Adrenal gland (tissue), 5 donors: ENCODE measurements at regions not wholly inside any gene's neighbourhood (a gene's known extent, or its start where the extent isn't known, plus 50 kb on each side); places are given as distances from the start of the nearest gene placed in this dataset.

Experiments
- POLR2A ChIP-seq, 2 donors: fragments of 450-650 bp; IDR thresholded peaks; one replicate each; pipeline ENCODE4 v1.6.1; 2017; ENCODE audit warnings: antibody characterized with exemption in 2 of 2, mild to moderate bottlenecking in 2 of 2, moderate library complexity in 1 of 2
- TF ChIP-seq, protein P1 (sequence below), 6 experiments: fragments of 450-650 bp in 4 of 6; fragments of 200-600 bp in 2 of 6; sonication (generic) in 1 of 6; IDR thresholded peaks; 1 replicate in 5 of 6; 2 replicates in 1 of 6; pipeline versions ENCODE4 v1.5.1 to v1.8.0; 2016 to 2021; ENCODE audit warnings: antibody characterized with exemption in 6 of 6, mild to moderate bottlenecking in 2 of 6, moderate library complexity in 1 of 6
- donor health status: DM: no; HTN: no; CAD: no.

- TF ChIP-seq, protein P1, sequence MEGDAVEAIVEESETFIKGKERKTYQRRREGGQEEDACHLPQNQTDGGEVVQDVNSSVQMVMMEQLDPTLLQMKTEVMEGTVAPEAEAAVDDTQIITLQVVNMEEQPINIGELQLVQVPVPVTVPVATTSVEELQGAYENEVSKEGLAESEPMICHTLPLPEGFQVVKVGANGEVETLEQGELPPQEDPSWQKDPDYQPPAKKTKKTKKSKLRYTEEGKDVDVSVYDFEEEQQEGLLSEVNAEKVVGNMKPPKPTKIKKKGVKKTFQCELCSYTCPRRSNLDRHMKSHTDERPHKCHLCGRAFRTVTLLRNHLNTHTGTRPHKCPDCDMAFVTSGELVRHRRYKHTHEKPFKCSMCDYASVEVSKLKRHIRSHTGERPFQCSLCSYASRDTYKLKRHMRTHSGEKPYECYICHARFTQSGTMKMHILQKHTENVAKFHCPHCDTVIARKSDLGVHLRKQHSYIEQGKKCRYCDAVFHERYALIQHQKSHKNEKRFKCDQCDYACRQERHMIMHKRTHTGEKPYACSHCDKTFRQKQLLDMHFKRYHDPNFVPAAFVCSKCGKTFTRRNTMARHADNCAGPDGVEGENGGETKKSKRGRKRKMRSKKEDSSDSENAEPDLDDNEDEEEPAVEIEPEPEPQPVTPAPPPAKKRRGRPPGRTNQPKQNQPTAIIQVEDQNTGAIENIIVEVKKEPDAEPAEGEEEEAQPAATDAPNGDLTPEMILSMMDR (IDR thresholded peaks at IDR 0.05) = no peak
- no peak for TF ChIP-seq POLR2A (IDR thresholded peaks at IDR 0.05)
These were observed 69.8 kb upstream of the KMT2C start for GRCh38 chr7:152505606-152506005.
